ENCODE measurements at regions not wholly inside any gene's neighbourhood (a gene's known extent, or its start where the extent isn't known, plus 50 kb on each side); places are given as distances from the start of the nearest gene placed in this dataset.

GRCh38 chr1:90579212-90579802 is 137.8 kb downstream of the BARHL2 start:
- no peaks in the 10 kb centered on the region for H3K36me3 Mint-ChIP-seq (ENCODE audit: low read depth)
- no peaks in the 10 kb centered on the region for H3K4me1 Mint-ChIP-seq (ENCODE audit: low read depth)
- intact Hi-C loops (cut with micrococcal nuclease): no loop called here
- H3K27ac Mint-ChIP-seq: no peak overlapping the region
- no peak for DNase-seq (ENCODE audit: low spot score)
- no peaks in the 10 kb centered on the region for H3K9me3 Mint-ChIP-seq
- peaks cover 2% of the 10 kb centered on the region for H3K27me3 Mint-ChIP-seq (ENCODE audit: low read depth)
- H3K4me3 Mint-ChIP-seq (ENCODE audit: low read depth): no peak overlapping the region

GRCh38 chr1:90574692-90575370 is 142.3 kb downstream of the BARHL2 start:
- Mint-ChIP-seq H3K4me3 (ENCODE audit: low read depth) (no peak overlapping the region), H3K9me3 (no peaks in the 10 kb centered on the region), H3K4me1 (ENCODE audit: low read depth) (no peaks in the 10 kb centered on the region), H3K36me3 (ENCODE audit: low read depth) (no peaks in the 10 kb centered on the region), H3K27ac (no peak overlapping the region), H3K27me3 (ENCODE audit: low read depth) (peaks cover 5% of the 10 kb centered on the region)
- intact Hi-C loops (cut with micrococcal nuclease): no loop called here
- no peak for DNase-seq (ENCODE audit: low spot score)

- H3K36me3 Mint-ChIP-seq (ENCODE audit: low read depth): no peaks in the 10 kb centered on the region
- peaks cover 5% of the 10 kb centered on the region for H3K27me3 Mint-ChIP-seq (ENCODE audit: low read depth)
- no peaks in the 10 kb centered on the region for H3K4me1 Mint-ChIP-seq (ENCODE audit: low read depth)
- DNase-seq (ENCODE audit: low spot score): no peak
- H3K4me3 Mint-ChIP-seq (ENCODE audit: low read depth): no peak overlapping the region
- no peaks in the 10 kb centered on the region for H3K9me3 Mint-ChIP-seq
- no peak overlapping the region for H3K27ac Mint-ChIP-seq
- intact Hi-C loops (cut with micrococcal nuclease): no loop called here
These were observed 143.4 kb downstream of the BARHL2 start for GRCh38 chr1:90573736-90574135.

GRCh38 chr1:90572446-90572845 is 144.7 kb downstream of the BARHL2 start:
- no peak overlapping the region for H3K4me3 Mint-ChIP-seq (ENCODE audit: low read depth)
- no peaks in the 10 kb centered on the region for H3K4me1 Mint-ChIP-seq (ENCODE audit: low read depth)
- no peaks in the 10 kb centered on the region for H3K9me3 Mint-ChIP-seq
- no peak overlapping the region for H3K27ac Mint-ChIP-seq
- intact Hi-C loops (cut with micrococcal nuclease): no loop called here
- H3K27me3 Mint-ChIP-seq (ENCODE audit: low read depth): peaks cover 5% of the 10 kb centered on the region
- no peak for DNase-seq (ENCODE audit: low spot score)
- no peaks in the 10 kb centered on the region for H3K36me3 Mint-ChIP-seq (ENCODE audit: low read depth)

GRCh38 chr1:90568436-90568835 is 148.7 kb downstream of the BARHL2 start:
- H3K27me3 Mint-ChIP-seq (ENCODE audit: low read depth): peaks cover 5% of the 10 kb centered on the region
- no peak overlapping the region for H3K4me3 Mint-ChIP-seq (ENCODE audit: low read depth)
- no peaks in the 10 kb centered on the region for H3K9me3 Mint-ChIP-seq
- H3K27ac Mint-ChIP-seq: no peak overlapping the region
- H3K4me1 Mint-ChIP-seq (ENCODE audit: low read depth): no peaks in the 10 kb centered on the region
- no peak for DNase-seq (ENCODE audit: low spot score)
- intact Hi-C loops (cut with micrococcal nuclease): no loop called here
- no peaks in the 10 kb centered on the region for H3K36me3 Mint-ChIP-seq (ENCODE audit: low read depth)

- H3K27me3 Mint-ChIP-seq (ENCODE audit: low read depth): peaks cover 14% of the 10 kb centered on the region
- H3K36me3 Mint-ChIP-seq (ENCODE audit: low read depth): no peaks in the 10 kb centered on the region
- H3K4me3 Mint-ChIP-seq (ENCODE audit: low read depth): no peak overlapping the region
- H3K27ac Mint-ChIP-seq: no peak overlapping the region
- intact Hi-C loops (cut with micrococcal nuclease): no loop called here
- DNase-seq (ENCODE audit: low spot score): no peak
- H3K9me3 Mint-ChIP-seq: no peaks in the 10 kb centered on the region
- H3K4me1 Mint-ChIP-seq (ENCODE audit: low read depth): peaks cover 4% of the 10 kb centered on the region
These were observed 152.9 kb downstream of the BARHL2 start for GRCh38 chr1:90564164-90564563.

- Mint-ChIP-seq H3K27ac (no peak overlapping the region), H3K36me3 (ENCODE audit: low read depth) (no peaks in the 10 kb centered on the region), H3K27me3 (ENCODE audit: low read depth) (peaks cover 17% of the 10 kb centered on the region), H3K4me3 (ENCODE audit: low read depth) (no peak overlapping the region), H3K4me1 (ENCODE audit: low read depth) (peaks cover 14% of the 10 kb centered on the region), H3K9me3 (no peaks in the 10 kb centered on the region)
- DNase-seq (ENCODE audit: low spot score): no peak
- intact Hi-C loops (cut with micrococcal nuclease): no loop called here
These were observed 154.2 kb downstream of the BARHL2 start for GRCh38 chr1:90562892-90563291.

GRCh38 chr1:90561911-90562310 is 155.2 kb downstream of the BARHL2 start:
- no peak overlapping the region for H3K4me3 Mint-ChIP-seq (ENCODE audit: low read depth)
- H3K9me3 Mint-ChIP-seq: no peaks in the 10 kb centered on the region
- DNase-seq (ENCODE audit: low spot score): no peak
- peaks cover 17% of the 10 kb centered on the region for H3K27me3 Mint-ChIP-seq (ENCODE audit: low read depth)
- H3K36me3 Mint-ChIP-seq (ENCODE audit: low read depth): no peaks in the 10 kb centered on the region
- H3K27ac Mint-ChIP-seq: no peak overlapping the region
- H3K4me1 Mint-ChIP-seq (ENCODE audit: low read depth): peaks cover 18% of the 10 kb centered on the region
- intact Hi-C loops (cut with micrococcal nuclease): no loop called here

- H3K27ac Mint-ChIP-seq: no peak overlapping the region
- intact Hi-C loops (cut with micrococcal nuclease): no loop called here
- peaks cover 18% of the 10 kb centered on the region for H3K4me1 Mint-ChIP-seq (ENCODE audit: low read depth)
- peaks cover 17% of the 10 kb centered on the region for H3K27me3 Mint-ChIP-seq (ENCODE audit: low read depth)
- H3K36me3 Mint-ChIP-seq (ENCODE audit: low read depth): no peaks in the 10 kb centered on the region
- DNase-seq (ENCODE audit: low spot score): no peak
- H3K9me3 Mint-ChIP-seq: no peaks in the 10 kb centered on the region
- no peak overlapping the region for H3K4me3 Mint-ChIP-seq (ENCODE audit: low read depth)
These were observed 155.9 kb downstream of the BARHL2 start for GRCh38 chr1:90561103-90561783.

GRCh38 chr1:90558754-90559378 is 158.2 kb downstream of the BARHL2 start:
- no peak overlapping the region for H3K27ac Mint-ChIP-seq

GRCh38 chr1:90558126-90558525 is 159.0 kb downstream of the BARHL2 start:
- no peak for DNase-seq (ENCODE audit: low spot score)
- Mint-ChIP-seq H3K4me3 (ENCODE audit: low read depth) (no peak overlapping the region), H3K27ac (no peak overlapping the region), H3K36me3 (ENCODE audit: low read depth) (no peaks in the 10 kb centered on the region), H3K4me1 (ENCODE audit: low read depth) (peaks cover 18% of the 10 kb centered on the region), H3K27me3 (ENCODE audit: low read depth) (peaks cover 25% of the 10 kb centered on the region), H3K9me3 (no peaks in the 10 kb centered on the region)
- intact Hi-C loops (cut with micrococcal nuclease): loop anchor here (1.0 kb wide), 1 partner anchor 49 kb away; no protein-coding TSS in a partner anchor

More at GRCh38 chr1:90558754-90559378, 158.2 kb downstream of the BARHL2 start:
- Mint-ChIP-seq H3K4me3 (ENCODE audit: low read depth) (no peak overlapping the region), H3K4me1 (ENCODE audit: low read depth) (peaks cover 18% of the 10 kb centered on the region), H3K36me3 (ENCODE audit: low read depth) (no peaks in the 10 kb centered on the region), H3K9me3 (no peaks in the 10 kb centered on the region), H3K27me3 (ENCODE audit: low read depth) (peaks cover 21% of the 10 kb centered on the region)
- DNase-seq (ENCODE audit: low spot score): no peak
- intact Hi-C loops (cut with micrococcal nuclease): loop anchor here (1.0 kb wide), 1 partner anchor 50 kb away; no protein-coding TSS in a partner anchor

GRCh38 chr1:90557706-90558105 is 159.4 kb downstream of the BARHL2 start:
- H3K4me1 Mint-ChIP-seq (ENCODE audit: low read depth): peaks cover 18% of the 10 kb centered on the region
- no peak overlapping the region for H3K27ac Mint-ChIP-seq
- no peak overlapping the region for H3K4me3 Mint-ChIP-seq (ENCODE audit: low read depth)
- no peaks in the 10 kb centered on the region for H3K36me3 Mint-ChIP-seq (ENCODE audit: low read depth)
- H3K9me3 Mint-ChIP-seq: no peaks in the 10 kb centered on the region
- no peak for DNase-seq (ENCODE audit: low spot score)
- peaks cover 28% of the 10 kb centered on the region for H3K27me3 Mint-ChIP-seq (ENCODE audit: low read depth)
- intact Hi-C loops (cut with micrococcal nuclease): loop anchor here (1.0 kb wide), 1 partner anchor 48 kb away; no protein-coding TSS in a partner anchor
